PFSK-1 (cell line): ENCODE measurements at regions not wholly inside any gene's neighbourhood (a gene's known extent, or its start where the extent isn't known, plus 50 kb on each side); places are given as distances from the start of the nearest gene placed in this dataset.

Source experiments
- FOXP2 ChIP-seq: optimal IDR thresholded peaks from 2 replicates; pipeline ENCODE3; 2011; ENCODE audit warnings: borderline replicate concordance, control low read depth, inconsistent platforms; ENCODE audit not compliant: insufficient read depth; ENCODE audit errors: extremely low read length, extremely low read depth
- POLR2AphosphoS5 ChIP-seq: IDR thresholded peaks from 2 replicates; pipeline ENCODE4 v1.6.1; 2012; ENCODE audit warnings: low read depth, mild to moderate bottlenecking, control low read depth, low read length, moderate library complexity
- SIN3A ChIP-seq: IDR thresholded peaks from 2 replicates; pipeline ENCODE4 v1.6.1; 2012; ENCODE audit warnings: mild to moderate bottlenecking, low read length, moderate library complexity, borderline replicate concordance; ENCODE audit not compliant: insufficient read depth
- TAF1 ChIP-seq: IDR thresholded peaks from 2 replicates; pipeline ENCODE4 v1.6.1; 2012; ENCODE audit warnings: low read length, control low read depth, borderline replicate concordance; ENCODE audit not compliant: insufficient read depth
- TF ChIP-seq, protein P1 (sequence below), 2 experiments: IDR thresholded peaks; 2 replicates each; pipeline versions ENCODE4 v1.6.1 to v1.8.0; 2011 to 2012; ENCODE audit warnings: low read depth in 2 of 2, low read length in 2 of 2, control low read depth in 1 of 2, inconsistent platforms in 1 of 2, mild to moderate bottlenecking in 1 of 2, moderate library complexity in 1 of 2; ENCODE audit not compliant: insufficient read depth in 1 of 2

DNA sequence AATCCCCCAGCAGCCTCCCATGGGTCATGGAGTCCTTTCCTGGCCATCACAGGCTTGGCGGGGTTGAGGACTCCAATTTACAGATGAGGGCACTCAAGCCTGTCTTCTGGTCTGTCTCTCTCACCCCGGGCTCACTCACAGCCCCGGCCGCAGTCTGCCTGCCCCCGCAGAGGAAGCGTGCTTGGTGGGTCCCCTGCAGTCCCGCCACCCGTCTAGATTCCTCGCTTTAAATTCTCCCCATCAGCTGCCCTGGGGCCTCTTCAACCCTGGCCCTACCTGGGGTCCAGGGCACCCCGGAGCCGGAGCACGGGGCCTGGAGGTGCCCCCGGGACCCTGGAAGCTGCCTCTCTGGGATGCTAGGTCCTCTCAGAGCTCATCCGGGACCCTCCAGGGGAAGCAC is 92.9 kb downstream of the ENGASE start:
- TF ChIP-seq, protein P1, sequence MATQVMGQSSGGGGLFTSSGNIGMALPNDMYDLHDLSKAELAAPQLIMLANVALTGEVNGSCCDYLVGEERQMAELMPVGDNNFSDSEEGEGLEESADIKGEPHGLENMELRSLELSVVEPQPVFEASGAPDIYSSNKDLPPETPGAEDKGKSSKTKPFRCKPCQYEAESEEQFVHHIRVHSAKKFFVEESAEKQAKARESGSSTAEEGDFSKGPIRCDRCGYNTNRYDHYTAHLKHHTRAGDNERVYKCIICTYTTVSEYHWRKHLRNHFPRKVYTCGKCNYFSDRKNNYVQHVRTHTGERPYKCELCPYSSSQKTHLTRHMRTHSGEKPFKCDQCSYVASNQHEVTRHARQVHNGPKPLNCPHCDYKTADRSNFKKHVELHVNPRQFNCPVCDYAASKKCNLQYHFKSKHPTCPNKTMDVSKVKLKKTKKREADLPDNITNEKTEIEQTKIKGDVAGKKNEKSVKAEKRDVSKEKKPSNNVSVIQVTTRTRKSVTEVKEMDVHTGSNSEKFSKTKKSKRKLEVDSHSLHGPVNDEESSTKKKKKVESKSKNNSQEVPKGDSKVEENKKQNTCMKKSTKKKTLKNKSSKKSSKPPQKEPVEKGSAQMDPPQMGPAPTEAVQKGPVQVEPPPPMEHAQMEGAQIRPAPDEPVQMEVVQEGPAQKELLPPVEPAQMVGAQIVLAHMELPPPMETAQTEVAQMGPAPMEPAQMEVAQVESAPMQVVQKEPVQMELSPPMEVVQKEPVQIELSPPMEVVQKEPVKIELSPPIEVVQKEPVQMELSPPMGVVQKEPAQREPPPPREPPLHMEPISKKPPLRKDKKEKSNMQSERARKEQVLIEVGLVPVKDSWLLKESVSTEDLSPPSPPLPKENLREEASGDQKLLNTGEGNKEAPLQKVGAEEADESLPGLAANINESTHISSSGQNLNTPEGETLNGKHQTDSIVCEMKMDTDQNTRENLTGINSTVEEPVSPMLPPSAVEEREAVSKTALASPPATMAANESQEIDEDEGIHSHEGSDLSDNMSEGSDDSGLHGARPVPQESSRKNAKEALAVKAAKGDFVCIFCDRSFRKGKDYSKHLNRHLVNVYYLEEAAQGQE (IDR thresholded peaks at IDR 0.05; ENCODE audit: insufficient read depth in 1 of 2, low read depth in 2 of 2, low read length in 2 of 2), result no peak
- no peak for TF ChIP-seq SIN3A
- TF ChIP-seq POLR2AphosphoS5, result no peak
- TF ChIP-seq FOXP2, result no peak
- TF ChIP-seq TAF1, result no peak

DNA sequence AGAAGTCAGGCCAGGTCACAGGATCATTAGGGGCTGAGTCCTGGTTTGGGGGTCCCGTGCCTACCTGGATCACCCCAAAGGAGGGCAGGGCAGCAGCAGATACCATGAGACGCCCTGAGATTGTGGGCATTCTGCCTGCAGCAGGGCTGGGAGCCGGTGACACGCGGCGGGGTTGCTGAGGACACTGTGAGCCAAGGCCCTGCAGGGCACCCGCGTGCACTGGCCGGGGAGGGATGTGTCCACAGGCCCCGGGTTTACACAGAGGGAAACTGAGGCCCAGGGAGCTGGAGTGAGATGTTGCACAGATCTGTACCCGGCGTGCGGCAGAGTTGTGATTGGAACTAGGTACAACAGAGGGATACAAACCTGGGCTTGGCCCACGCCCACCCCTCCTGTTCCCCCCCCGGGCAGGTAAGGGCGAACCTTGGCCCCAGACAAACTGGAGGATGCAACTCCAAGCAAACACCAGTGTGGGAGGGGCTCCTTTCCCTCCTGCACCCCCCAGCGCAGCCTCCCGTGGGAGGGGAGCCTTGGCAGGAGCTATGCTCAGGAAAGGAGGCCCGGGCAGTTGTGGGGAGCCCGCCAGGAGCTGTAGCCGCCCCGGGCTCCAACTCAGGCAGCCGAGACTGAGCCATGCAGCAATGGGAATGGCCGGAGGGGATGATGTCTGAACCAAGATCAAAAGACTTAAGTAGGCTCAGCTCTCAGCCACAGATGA is 91.3 kb downstream of the ENGASE start:
- no peak for TF ChIP-seq FOXP2
- TF ChIP-seq, protein P1 (IDR thresholded peaks at IDR 0.05; ENCODE audit: insufficient read depth in 1 of 2, low read depth in 2 of 2, low read length in 2 of 2), result no peak
- no peak for TF ChIP-seq POLR2AphosphoS5
- no peak for TF ChIP-seq SIN3A
- TF ChIP-seq TAF1, result no peak

DNA sequence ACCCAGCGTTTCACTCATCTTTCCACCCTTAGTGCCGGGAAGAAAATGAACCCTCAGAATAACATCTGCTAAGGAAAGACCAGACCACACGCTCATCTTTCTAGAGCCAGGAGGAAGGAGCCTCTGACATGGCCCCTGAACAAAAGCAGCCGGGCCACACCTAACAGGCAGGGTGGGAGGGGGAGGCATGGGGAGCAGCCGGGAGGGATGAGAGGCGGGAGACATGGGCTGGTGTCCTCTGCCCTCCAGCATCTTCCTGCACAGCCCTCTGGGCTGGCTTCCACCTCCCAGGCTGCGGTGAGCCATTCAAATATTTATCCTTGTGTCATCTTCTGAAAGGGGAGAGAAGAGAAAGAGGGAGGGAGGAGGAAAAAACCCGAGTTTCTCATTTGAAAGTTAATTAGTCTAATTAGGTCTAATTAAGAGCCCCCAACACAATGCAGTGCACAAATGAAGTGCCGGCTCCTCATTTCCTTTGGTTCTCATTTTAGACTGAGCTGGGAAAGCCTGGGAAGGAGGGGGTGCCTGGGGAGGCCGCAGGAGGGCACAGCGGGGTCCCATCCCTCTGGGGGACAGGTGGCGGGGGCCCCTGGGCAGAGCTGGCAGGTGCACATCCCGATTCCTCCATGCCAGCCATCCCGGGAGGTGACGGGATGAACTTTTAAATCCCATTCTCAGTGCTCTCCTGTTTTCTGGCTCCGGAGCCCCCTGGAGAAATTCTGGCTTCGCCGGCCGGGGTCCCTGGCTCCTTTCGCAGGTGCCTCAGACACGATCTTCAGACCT is 90.5 kb downstream of the ENGASE start:
- no peak for TF ChIP-seq TAF1
- no peak for TF ChIP-seq FOXP2
- TF ChIP-seq, protein P1 (IDR thresholded peaks at IDR 0.05; ENCODE audit: insufficient read depth in 1 of 2, low read depth in 2 of 2, low read length in 2 of 2), result no peak
- TF ChIP-seq SIN3A, result no peak
- no peak for TF ChIP-seq POLR2AphosphoS5

DNA sequence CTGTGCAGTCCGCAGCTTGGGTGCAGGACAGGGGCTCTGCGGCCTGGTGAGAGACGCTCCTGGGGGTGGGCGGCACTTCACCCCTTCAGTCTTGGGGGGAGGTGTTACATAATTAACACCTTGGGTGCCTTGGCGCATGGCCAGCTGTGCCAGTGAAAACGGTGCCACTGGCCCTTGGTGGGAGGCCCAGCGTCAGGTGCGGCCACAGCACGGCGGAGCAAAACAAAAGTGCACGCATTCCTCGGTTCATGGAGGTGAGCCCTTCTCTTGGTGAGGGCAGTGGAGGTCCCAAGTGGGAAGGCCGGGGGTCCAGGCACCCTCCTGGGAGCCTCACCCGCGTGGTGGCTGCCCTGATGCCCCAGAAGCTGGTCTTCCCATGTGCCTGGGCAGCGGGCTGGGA is 89.8 kb downstream of the ENGASE start:
- TF ChIP-seq SIN3A, result no peak
- no peak for TF ChIP-seq FOXP2
- TF ChIP-seq, protein P1 (IDR thresholded peaks at IDR 0.05; ENCODE audit: insufficient read depth in 1 of 2, low read depth in 2 of 2, low read length in 2 of 2), result no peak
- no peak for TF ChIP-seq TAF1
- no peak for TF ChIP-seq POLR2AphosphoS5

DNA sequence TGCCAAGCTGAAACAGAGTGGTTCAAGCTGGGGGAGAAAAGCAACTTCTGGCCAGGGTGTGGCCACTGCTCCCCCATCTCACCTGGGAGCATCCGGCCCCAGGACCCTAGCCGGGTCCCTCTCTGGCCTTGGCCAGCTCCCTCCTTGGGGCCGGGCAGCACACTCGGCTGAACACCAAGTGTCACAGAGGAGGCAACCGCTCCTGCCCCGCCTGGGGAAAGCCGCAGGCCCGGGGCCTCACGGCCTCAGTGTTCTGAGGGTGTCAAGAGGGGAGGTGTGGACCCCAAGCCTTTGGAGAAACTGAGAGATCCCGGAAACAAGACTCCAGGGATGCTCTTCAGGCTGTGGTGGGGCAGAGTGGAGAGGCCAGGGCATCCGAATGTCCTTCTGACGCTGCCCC is 88.4 kb downstream of the ENGASE start:
- TF ChIP-seq FOXP2 (no peak), POLR2AphosphoS5 (no peak), TAF1 (no peak), SIN3A (no peak)
- TF ChIP-seq, protein P1 (IDR thresholded peaks at IDR 0.05; ENCODE audit: insufficient read depth in 1 of 2, low read depth in 2 of 2, low read length in 2 of 2), result no peak
